ENCODE measurements at regions not wholly inside any gene's neighbourhood (a gene's known extent, or its start where the extent isn't known, plus 50 kb on each side); places are given as distances from the start of the nearest gene placed in this dataset.

DNA sequence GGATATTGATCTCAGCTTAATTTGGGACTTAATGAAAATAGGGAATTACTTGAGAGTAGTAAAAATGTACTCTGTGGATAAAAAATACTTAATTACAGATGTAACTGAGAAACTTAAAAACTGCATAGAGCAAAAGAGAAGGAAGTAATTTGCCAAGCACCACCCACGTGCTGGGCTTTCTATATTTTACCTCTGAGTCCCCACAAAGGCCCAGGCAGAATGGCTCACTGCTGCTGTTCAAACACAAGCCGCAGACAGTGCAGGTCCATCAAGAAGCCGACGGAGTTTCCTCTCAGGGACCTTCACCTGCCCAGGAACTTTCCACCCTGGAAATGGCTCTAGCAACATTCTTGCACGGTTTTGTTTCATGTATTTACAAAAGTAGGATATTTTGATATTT, 77.2 kb upstream of the TRPM1 start:
- Mint-ChIP-seq H3K27me3 (ENCODE audit: unreplicated experiment) (no peaks in the 10 kb centered on the region), H3K36me3 (ENCODE audit: insufficient read depth, unreplicated experiment) (no peaks in the 10 kb centered on the region), H3K9me3 (ENCODE audit: low read depth, unreplicated experiment) (no peaks in the 10 kb centered on the region), H3K4me3 (ENCODE audit: low read depth, unreplicated experiment) (no peak overlapping the region), H3K27ac (ENCODE audit: unreplicated experiment) (no peak overlapping the region), H3K4me1 (ENCODE audit: low read depth, unreplicated experiment) (no peaks in the 10 kb centered on the region)
- intact Hi-C loops (cut with micrococcal nuclease; ENCODE audit: unreplicated experiment) = no loop called here
- BruUV-seq (replicated peaks) = no TSS peak
- CTCF ChIA-PET = no interaction called here
- no peak for DNase-seq
- TF ChIP-seq, protein P1, sequence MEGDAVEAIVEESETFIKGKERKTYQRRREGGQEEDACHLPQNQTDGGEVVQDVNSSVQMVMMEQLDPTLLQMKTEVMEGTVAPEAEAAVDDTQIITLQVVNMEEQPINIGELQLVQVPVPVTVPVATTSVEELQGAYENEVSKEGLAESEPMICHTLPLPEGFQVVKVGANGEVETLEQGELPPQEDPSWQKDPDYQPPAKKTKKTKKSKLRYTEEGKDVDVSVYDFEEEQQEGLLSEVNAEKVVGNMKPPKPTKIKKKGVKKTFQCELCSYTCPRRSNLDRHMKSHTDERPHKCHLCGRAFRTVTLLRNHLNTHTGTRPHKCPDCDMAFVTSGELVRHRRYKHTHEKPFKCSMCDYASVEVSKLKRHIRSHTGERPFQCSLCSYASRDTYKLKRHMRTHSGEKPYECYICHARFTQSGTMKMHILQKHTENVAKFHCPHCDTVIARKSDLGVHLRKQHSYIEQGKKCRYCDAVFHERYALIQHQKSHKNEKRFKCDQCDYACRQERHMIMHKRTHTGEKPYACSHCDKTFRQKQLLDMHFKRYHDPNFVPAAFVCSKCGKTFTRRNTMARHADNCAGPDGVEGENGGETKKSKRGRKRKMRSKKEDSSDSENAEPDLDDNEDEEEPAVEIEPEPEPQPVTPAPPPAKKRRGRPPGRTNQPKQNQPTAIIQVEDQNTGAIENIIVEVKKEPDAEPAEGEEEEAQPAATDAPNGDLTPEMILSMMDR (IDR thresholded peaks at IDR 0.05; ENCODE audit: unreplicated experiment) = no peak

DNA sequence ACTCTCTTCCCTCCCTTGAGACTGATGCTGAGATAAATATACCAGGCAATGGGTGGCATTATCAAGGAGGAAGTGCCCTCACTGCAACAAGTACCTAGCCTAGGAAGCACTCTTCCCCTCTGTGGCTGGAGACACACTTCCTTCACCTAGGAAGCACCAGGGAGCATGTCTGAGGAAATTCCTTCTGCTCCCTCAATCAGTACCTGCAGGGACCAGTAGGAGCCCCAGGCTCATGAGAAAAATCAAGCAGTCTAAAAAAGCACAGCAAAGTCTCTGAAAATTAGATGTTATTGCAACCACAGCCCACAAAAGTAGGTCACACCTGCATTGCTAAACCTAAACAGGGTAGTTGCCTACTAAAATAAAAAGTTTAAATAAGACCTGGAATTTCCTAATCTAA, 78.2 kb upstream of the TRPM1 start:
- no peak overlapping the region for H3K27ac Mint-ChIP-seq (ENCODE audit: unreplicated experiment)
- H3K36me3 Mint-ChIP-seq (ENCODE audit: insufficient read depth, unreplicated experiment) = no peaks in the 10 kb centered on the region
- no peak overlapping the region for H3K4me3 Mint-ChIP-seq (ENCODE audit: low read depth, unreplicated experiment)
- no peaks in the 10 kb centered on the region for H3K27me3 Mint-ChIP-seq (ENCODE audit: unreplicated experiment)
- intact Hi-C loops (cut with micrococcal nuclease; ENCODE audit: unreplicated experiment) = no loop called here
- no peaks in the 10 kb centered on the region for H3K4me1 Mint-ChIP-seq (ENCODE audit: low read depth, unreplicated experiment)
- no peak for DNase-seq
- H3K9me3 Mint-ChIP-seq (ENCODE audit: low read depth, unreplicated experiment) = no peaks in the 10 kb centered on the region
- CTCF ChIA-PET = no interaction called here
- BruUV-seq (replicated peaks) = no TSS peak
- TF ChIP-seq, protein P1 (IDR thresholded peaks at IDR 0.05; ENCODE audit: unreplicated experiment) = no peak

DNA sequence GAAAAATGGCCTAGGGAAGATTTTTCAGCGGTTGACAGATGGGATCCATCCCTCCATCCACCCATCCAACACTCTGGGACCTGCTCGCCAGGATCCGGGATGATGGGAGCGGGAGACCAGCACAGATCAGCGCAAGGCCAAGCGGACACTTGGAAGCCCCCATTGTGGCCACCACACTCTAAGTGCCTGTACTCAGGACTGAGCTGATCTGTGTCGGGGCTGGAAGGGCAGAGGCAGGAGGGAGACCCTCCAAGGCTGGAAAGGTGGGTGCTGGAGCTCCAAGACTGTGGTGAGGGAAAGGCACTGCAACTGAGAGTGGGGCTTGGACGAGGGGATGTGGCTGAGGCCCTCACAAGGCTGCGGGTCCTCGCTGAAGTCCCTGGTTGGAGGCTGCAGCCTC, 91.8 kb upstream of the TRPM1 start:
- Mint-ChIP-seq H3K4me1 (ENCODE audit: low read depth, unreplicated experiment) (no peaks in the 10 kb centered on the region), H3K27me3 (ENCODE audit: unreplicated experiment) (peaks cover 4% of the 10 kb centered on the region), H3K4me3 (ENCODE audit: low read depth, unreplicated experiment) (no peak overlapping the region), H3K27ac (ENCODE audit: unreplicated experiment) (no peak overlapping the region), H3K9me3 (ENCODE audit: low read depth, unreplicated experiment) (no peaks in the 10 kb centered on the region), H3K36me3 (ENCODE audit: insufficient read depth, unreplicated experiment) (no peaks in the 10 kb centered on the region)
- CTCF ChIA-PET = no interaction called here
- no TSS peak for BruUV-seq (replicated peaks)
- no peak for DNase-seq
- intact Hi-C loops (cut with micrococcal nuclease; ENCODE audit: unreplicated experiment) = no loop called here
- TF ChIP-seq, protein P1 (IDR thresholded peaks at IDR 0.05; ENCODE audit: unreplicated experiment) = no peak

DNA sequence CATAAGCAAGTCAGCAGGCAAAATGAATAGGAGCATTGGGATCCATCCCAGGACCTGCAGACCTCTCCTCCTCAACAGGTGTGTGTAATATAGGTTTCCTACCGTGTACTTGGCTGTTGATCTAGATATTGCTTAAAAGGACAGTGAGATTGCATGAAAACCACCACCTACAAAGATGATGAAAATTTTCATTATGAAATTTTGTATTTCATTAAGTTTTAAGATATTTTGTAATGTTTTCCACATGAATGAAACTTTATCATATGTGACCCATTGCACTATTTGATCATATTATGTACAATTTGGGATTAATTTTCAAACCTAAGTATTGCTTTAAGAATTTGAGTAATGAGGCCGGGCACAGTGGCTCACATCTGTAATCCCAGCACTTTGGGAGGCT, 94.3 kb upstream of the TRPM1 start:
- intact Hi-C loops (cut with micrococcal nuclease; ENCODE audit: unreplicated experiment) = no loop called here
- DNase-seq = no peak
- BruUV-seq (replicated peaks) = no TSS peak
- H3K27ac Mint-ChIP-seq (ENCODE audit: unreplicated experiment) = no peak overlapping the region
- peaks cover 23% of the 10 kb centered on the region for H3K27me3 Mint-ChIP-seq (ENCODE audit: unreplicated experiment)
- no peaks in the 10 kb centered on the region for H3K9me3 Mint-ChIP-seq (ENCODE audit: low read depth, unreplicated experiment)
- H3K4me1 Mint-ChIP-seq (ENCODE audit: low read depth, unreplicated experiment) = no peaks in the 10 kb centered on the region
- CTCF ChIA-PET = no interaction called here
- no peak overlapping the region for H3K4me3 Mint-ChIP-seq (ENCODE audit: low read depth, unreplicated experiment)
- H3K36me3 Mint-ChIP-seq (ENCODE audit: insufficient read depth, unreplicated experiment) = no peaks in the 10 kb centered on the region
- TF ChIP-seq, protein P1 (IDR thresholded peaks at IDR 0.05; ENCODE audit: unreplicated experiment) = no peak
